ENCODE measurements at regions not wholly inside any gene's neighbourhood (a gene's known extent, or its start where the extent isn't known, plus 50 kb on each side); places are given as distances from the start of the nearest gene placed in this dataset.

GRCh38 chr12:24546661-24547060 is 402.2 kb downstream of the BCAT1 start:
- TF ChIP-seq CTCF (IDR thresholded peaks at IDR 0.05) (no peak), POLR2A (IDR thresholded peaks at IDR 0.05) (no peak)
